ENCODE measurements at regions not wholly inside any gene's neighbourhood (a gene's known extent, or its start where the extent isn't known, plus 50 kb on each side); places are given as distances from the start of the nearest gene placed in this dataset.

DNA sequence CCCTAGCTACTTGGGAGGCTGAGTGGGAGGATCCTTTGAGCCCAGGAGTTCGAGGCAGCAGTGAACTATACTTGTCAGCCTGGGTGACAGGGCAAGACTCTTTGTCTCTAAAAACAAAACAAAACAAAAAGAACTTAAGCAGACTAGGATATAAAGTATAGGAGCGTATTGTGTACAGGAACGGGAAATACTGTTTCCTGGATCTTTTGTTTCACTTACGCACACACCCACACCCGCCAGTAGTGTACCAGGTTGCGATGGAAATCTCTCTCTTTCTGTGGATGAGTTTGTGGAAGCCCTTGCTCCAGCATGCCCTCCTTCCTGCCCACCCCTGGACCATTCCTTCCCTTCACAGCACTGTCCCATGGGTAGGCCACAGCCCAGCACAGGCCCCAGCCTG is 136.3 kb downstream of the RPIA start:
- TF ChIP-seq, protein P1, sequence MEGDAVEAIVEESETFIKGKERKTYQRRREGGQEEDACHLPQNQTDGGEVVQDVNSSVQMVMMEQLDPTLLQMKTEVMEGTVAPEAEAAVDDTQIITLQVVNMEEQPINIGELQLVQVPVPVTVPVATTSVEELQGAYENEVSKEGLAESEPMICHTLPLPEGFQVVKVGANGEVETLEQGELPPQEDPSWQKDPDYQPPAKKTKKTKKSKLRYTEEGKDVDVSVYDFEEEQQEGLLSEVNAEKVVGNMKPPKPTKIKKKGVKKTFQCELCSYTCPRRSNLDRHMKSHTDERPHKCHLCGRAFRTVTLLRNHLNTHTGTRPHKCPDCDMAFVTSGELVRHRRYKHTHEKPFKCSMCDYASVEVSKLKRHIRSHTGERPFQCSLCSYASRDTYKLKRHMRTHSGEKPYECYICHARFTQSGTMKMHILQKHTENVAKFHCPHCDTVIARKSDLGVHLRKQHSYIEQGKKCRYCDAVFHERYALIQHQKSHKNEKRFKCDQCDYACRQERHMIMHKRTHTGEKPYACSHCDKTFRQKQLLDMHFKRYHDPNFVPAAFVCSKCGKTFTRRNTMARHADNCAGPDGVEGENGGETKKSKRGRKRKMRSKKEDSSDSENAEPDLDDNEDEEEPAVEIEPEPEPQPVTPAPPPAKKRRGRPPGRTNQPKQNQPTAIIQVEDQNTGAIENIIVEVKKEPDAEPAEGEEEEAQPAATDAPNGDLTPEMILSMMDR (IDR thresholded peaks at IDR 0.05; ENCODE audit: low read depth, low read length, poor library complexity, severe bottlenecking) = no peak
- no peak for TF ChIP-seq EZH2phosphoT487 (IDR thresholded peaks at IDR 0.05; ENCODE audit: borderline replicate concordance, low read length)

Measured in DOHH2 (cell line).